IMR-90 (cell line): ENCODE measurements at regions not wholly inside any gene's neighbourhood (a gene's known extent, or its start where the extent isn't known, plus 50 kb on each side); places are given as distances from the start of the nearest gene placed in this dataset.
"Not testable (repeated sequence)": the region's sequence is repeated elsewhere in the genome, so short reads cannot be mapped to it uniquely, and the experiment has no call there.

ENCODE experiments used
- BHLHE40 ChIP-seq: fragments of 150-350 bp; IDR thresholded peaks from 2 replicates; pipeline ENCODE4 v1.6.1; 2016; ENCODE audit warnings: mild to moderate bottlenecking, low read depth, low read length
- CEBPB ChIP-seq: IDR thresholded peaks from 2 replicates; pipeline ENCODE4 v1.6.1; 2012; ENCODE audit warnings: low read depth, low read length, improper control_type of control experiment
- CHD1 ChIP-seq: IDR thresholded peaks from 2 replicates; pipeline ENCODE4 v1.6.1; 2012; ENCODE audit warnings: low read depth, low read length, improper control_type of control experiment
- MAZ ChIP-seq: IDR thresholded peaks from 2 replicates; pipeline ENCODE4 v1.6.1; 2012; ENCODE audit warnings: low read depth, mild to moderate bottlenecking, low read length, improper control_type of control experiment, moderate library complexity, borderline replicate concordance
- NFE2L2 ChIP-seq: fragments of 150-350 bp; IDR thresholded peaks from 2 replicates; pipeline ENCODE4 v1.6.1; 2016; ENCODE audit warnings: low read depth, mild to moderate bottlenecking, low read length
- POLR2A ChIP-seq: IDR thresholded peaks from 2 replicates; pipeline ENCODE4 v1.6.1; 2012; ENCODE audit warnings: mild to moderate bottlenecking, low read depth, low read length
- RAD21 ChIP-seq: IDR thresholded peaks from 2 replicates; pipeline ENCODE4 v1.6.1; 2012; ENCODE audit warnings: low read length, improper control_type of control experiment
- SMC3 ChIP-seq: fragments of 150-350 bp; IDR thresholded peaks from 2 replicates; pipeline ENCODE4 v1.6.1; 2016; ENCODE audit warnings: low read depth, mild to moderate bottlenecking, antibody characterized with exemption, low read length, moderate library complexity
- TF ChIP-seq, protein P1 (sequence below): conservative IDR thresholded peaks from 2 replicates; pipeline ENCODE4 v1.5.1; 2012; ENCODE audit warnings: mild to moderate bottlenecking, low read depth, low read length, improper control_type of control experiment

DNA sequence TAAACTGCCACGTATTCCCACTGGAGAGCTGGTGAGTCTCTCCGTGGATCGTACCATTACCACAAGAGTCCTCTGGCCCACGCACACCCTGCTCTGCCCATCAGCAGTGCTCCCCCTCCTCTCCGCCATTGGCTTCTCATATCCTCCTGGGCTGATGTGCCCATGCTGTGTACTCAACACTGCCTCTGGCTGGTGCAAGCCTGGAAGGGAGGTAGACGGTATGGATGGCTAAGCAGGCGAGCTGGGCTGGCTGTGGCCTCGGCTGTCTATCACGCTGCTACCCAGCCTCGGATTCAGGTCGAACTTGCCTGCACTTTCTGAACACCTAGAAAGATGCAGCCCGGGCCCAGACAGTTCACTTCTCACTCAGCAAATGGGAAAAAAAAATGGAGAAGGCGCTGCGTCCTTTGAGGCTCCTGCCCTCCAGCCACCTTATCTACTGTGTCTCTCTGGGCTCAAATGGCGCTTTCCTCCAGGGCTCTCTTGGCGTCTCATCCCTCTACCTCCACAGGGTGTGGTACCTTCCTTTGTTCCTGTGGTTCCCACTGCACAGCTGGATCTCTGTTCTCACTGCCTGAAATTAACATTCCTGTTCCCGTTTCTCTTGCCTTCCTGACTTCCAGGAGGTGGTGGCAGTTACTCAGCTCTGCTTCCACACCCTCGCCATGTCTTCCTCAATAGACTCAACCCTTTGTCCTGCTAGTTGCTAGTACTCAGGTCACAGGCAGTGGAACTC lies 262.3 kb upstream of the PLGLB1 start:
- TF ChIP-seq, protein P1, sequence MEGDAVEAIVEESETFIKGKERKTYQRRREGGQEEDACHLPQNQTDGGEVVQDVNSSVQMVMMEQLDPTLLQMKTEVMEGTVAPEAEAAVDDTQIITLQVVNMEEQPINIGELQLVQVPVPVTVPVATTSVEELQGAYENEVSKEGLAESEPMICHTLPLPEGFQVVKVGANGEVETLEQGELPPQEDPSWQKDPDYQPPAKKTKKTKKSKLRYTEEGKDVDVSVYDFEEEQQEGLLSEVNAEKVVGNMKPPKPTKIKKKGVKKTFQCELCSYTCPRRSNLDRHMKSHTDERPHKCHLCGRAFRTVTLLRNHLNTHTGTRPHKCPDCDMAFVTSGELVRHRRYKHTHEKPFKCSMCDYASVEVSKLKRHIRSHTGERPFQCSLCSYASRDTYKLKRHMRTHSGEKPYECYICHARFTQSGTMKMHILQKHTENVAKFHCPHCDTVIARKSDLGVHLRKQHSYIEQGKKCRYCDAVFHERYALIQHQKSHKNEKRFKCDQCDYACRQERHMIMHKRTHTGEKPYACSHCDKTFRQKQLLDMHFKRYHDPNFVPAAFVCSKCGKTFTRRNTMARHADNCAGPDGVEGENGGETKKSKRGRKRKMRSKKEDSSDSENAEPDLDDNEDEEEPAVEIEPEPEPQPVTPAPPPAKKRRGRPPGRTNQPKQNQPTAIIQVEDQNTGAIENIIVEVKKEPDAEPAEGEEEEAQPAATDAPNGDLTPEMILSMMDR = not testable (repeated sequence)
- TF ChIP-seq NFE2L2, SMC3, RAD21, BHLHE40, MAZ, CEBPB, POLR2A, CHD1: not testable (repeated sequence)
